HG03432 (cell line): ENCODE measurements at regions not wholly inside any gene's neighbourhood (a gene's known extent, or its start where the extent isn't known, plus 50 kb on each side); places are given as distances from the start of the nearest gene placed in this dataset.

Source experiments
- ATAC-seq: cut with Tn5 transposase; IDR thresholded peaks from one replicate; pipeline ENCODE4 v1.9.1; 2021; ENCODE audit warnings: mild to moderate bottlenecking, moderate library complexity; ENCODE audit not compliant: unreplicated experiment

- ATAC-seq = no peak
Measured at GRCh38 chr6:154885214-154885613, 109.9 kb upstream of the TIAM2 start.

- ATAC-seq = no peak
Measured at GRCh38 chr6:154886016-154886415, 109.1 kb upstream of the TIAM2 start.

- no peak for ATAC-seq
Measured at GRCh38 chr6:154886471-154886870, 108.6 kb upstream of the TIAM2 start.

- ATAC-seq = no peak
Measured at GRCh38 chr6:154887051-154887450, 108.1 kb upstream of the TIAM2 start.

- no peak for ATAC-seq
Measured at GRCh38 chr6:154888421-154889295, 106.5 kb upstream of the TIAM2 start.

- no peak for ATAC-seq
Measured at GRCh38 chr6:154890874-154891273, 104.2 kb upstream of the TIAM2 start.

GRCh38 chr6:154891901-154892300, 103.2 kb upstream of the TIAM2 start:
- no peak for ATAC-seq

- ATAC-seq = no peak
Measured at GRCh38 chr6:154893917-154894316, 101.2 kb upstream of the TIAM2 start.

- ATAC-seq = no peak
Measured at GRCh38 chr6:154894902-154895301, 100.2 kb upstream of the TIAM2 start.

GRCh38 chr6:154895841-154896240, 99.3 kb upstream of the TIAM2 start:
- ATAC-seq = no peak

GRCh38 chr6:154898821-154899220, 96.3 kb upstream of the TIAM2 start:
- no peak for ATAC-seq

- no peak for ATAC-seq
Measured at GRCh38 chr6:154899824-154900463, 95.2 kb upstream of the TIAM2 start.

- ATAC-seq = no peak
Measured at GRCh38 chr6:154901876-154902552, 93.1 kb upstream of the TIAM2 start.

- ATAC-seq = no peak
Measured at GRCh38 chr6:154907291-154907690, 87.8 kb upstream of the TIAM2 start.

- no peak for ATAC-seq
Measured at GRCh38 chr6:154908723-154909122, 86.4 kb upstream of the TIAM2 start.

GRCh38 chr6:154909311-154909710, 85.8 kb upstream of the TIAM2 start:
- ATAC-seq = no peak

- no peak for ATAC-seq
Measured at GRCh38 chr6:154909821-154910220, 85.3 kb upstream of the TIAM2 start.

- no peak for ATAC-seq
Measured at GRCh38 chr6:154914288-154914687, 80.8 kb upstream of the TIAM2 start.

- ATAC-seq = no peak
Measured at GRCh38 chr6:154916857-154917256, 78.3 kb upstream of the TIAM2 start.

GRCh38 chr6:154917941-154918340, 77.2 kb upstream of the TIAM2 start:
- no peak for ATAC-seq

GRCh38 chr6:154919806-154920205, 75.3 kb upstream of the TIAM2 start:
- no peak for ATAC-seq
